SJSA1 (cell line): ENCODE measurements at regions not wholly inside any gene's neighbourhood (a gene's known extent, or its start where the extent isn't known, plus 50 kb on each side); places are given as distances from the start of the nearest gene placed in this dataset.

Experiments used
- DNase-seq, 2 experiments: peaks; one replicate each; pipeline ENCODE4 v3.0.0-alpha.2; 2015 to 2020; ENCODE audit warnings: low spot score in 2 of 2, low read depth in 1 of 2
- H3K27ac ChIP-seq: fragments of 250-450 bp; sonication (Bioruptor Pico); 2 replicates; pipeline ENCODE4 v1.5.1; 2020; ENCODE audit warnings: mild to moderate bottlenecking, moderate library complexity
- H3K27me3 ChIP-seq: fragments of 250-450 bp; sonication (Bioruptor Pico); replicated peaks from 2 replicates; pipeline ENCODE4 v1.5.1; 2020; ENCODE audit warnings: mild to moderate bottlenecking, moderate library complexity
- H3K36me3 ChIP-seq: fragments of 250-450 bp; sonication (Bioruptor Pico); 2 replicates; pipeline ENCODE4 v1.5.1; 2020; ENCODE audit warnings: mild to moderate bottlenecking
- H3K4me1 ChIP-seq: fragments of 250-450 bp; sonication (Bioruptor Pico); replicated peaks from 2 replicates; pipeline ENCODE4 v1.6.1; 2021; ENCODE audit warnings: mild to moderate bottlenecking
- H3K4me3 ChIP-seq: fragments of 250-450 bp; sonication (Bioruptor Pico); 2 replicates; pipeline ENCODE4 v1.5.1; 2020; ENCODE audit warnings: mild to moderate bottlenecking
- H3K9me3 ChIP-seq: fragments of 250-450 bp; sonication (Bioruptor Pico); replicated peaks from 2 replicates; pipeline ENCODE4 v1.5.1; 2020; ENCODE audit warnings: mild to moderate bottlenecking

DNA sequence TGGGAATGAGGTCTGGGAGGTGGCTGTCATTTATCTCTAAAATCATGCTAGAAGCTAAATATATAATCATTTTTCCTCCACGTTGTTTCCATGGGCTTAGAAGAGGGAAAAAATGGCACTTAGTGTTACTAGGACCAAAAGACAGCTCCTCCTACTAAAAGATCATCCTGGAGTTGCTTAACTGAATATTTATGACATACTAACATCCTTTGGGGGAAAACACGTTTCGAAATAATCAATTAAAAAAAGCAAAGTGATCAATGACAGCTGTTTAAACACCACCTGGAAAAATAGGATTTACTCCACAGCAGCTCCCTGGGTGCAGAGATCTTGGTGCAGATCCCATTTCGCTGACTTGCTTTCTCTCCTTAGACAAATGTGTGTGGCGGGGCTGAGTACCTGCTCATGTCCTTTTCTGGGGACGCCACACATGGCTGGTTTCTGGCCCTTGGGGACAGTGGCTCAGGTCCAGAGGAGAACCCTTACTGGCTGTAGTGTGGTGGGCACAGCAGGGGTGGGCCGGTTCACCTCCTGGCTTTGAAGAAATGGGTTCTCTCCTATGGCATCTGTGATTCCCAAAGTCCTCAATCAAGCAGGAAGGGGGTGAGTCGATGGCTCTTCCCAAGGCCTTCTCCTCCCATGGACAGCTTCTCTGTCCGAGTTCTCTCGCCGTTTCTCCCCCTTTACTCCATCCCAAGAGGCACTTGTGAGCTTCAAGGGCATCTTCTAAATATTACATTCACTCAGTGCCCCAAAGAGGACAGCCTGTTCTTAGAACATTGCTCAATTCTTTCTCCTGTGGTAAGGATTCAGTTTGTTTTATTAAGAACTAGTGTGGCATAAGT, 156.4 kb upstream of the KLF14 start:
- Histone ChIP-seq H3K27me3 (no peaks in the 10 kb centered on the region), H3K4me1 (peaks cover 96% of the 10 kb centered on the region), H3K27ac (peak overlapping the region; percentile 68), H3K36me3 (peaks cover 74% of the 10 kb centered on the region), H3K9me3 (no peaks in the 10 kb centered on the region), H3K4me3 (no peak overlapping the region)
- no peak for DNase-seq

GRCh38 chr7:130891254-130892094, 157.5 kb upstream of the KLF14 start:
- H3K4me3 ChIP-seq, result no peak overlapping the region
- H3K36me3 ChIP-seq, result peaks cover 76% of the 10 kb centered on the region
- no peaks in the 10 kb centered on the region for H3K27me3 ChIP-seq
- H3K27ac ChIP-seq, result peak overlapping the region; percentile 68
- DNase-seq, result peak; percentile 80 to 88
- peaks cover 96% of the 10 kb centered on the region for H3K4me1 ChIP-seq
- H3K9me3 ChIP-seq, result no peaks in the 10 kb centered on the region

- Histone ChIP-seq H3K4me1 (peaks cover 88% of the 10 kb centered on the region), H3K27ac (peak overlapping the region; percentile 56)
- DNase-seq, result peak in 1 of 2 experiments; percentile 85
Measured at GRCh38 chr7:130893441-130893894, 159.5 kb upstream of the KLF14 start.

DNA sequence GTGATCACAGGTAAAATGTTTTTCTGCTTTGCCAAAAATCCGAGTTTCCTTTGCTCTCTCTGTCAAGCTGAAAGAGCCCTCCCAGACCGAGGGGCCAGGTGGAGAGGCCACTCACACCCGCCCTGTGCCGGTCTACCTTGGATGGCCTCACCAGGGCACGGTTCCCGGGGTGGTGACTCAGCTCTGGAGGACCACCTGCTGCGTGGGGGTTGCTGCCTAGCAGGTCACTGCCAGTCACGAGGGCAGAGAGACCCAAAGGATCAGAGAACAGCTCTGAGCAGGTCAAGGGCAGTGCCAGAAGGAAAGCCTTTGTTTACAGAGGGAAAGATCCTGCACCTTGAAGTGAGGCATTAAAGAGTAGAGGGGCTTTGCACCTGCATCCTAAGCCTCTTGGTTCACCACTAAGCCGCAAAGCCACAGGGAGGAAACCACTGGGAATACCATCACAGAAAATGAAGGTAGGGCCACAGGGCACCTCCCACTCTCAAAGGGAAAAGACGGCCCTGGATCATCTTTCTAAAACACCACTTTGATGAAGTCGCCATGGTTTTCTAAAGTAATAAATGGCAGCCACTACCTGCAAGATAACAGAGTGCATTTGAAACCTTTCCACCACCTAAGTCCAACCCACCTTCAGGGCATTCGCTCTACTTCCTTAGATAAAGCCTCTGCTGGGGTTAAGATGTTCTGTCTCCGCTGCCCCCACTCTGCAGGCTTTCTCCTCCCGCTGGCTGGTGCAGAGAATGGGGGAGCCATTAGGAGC, 160.3 kb upstream of the KLF14 start:
- peak overlapping the region; percentile 56 for H3K27ac ChIP-seq
- H3K4me3 ChIP-seq, result no peak overlapping the region
- H3K27me3 ChIP-seq, result no peaks in the 10 kb centered on the region
- DNase-seq, result peak; percentile 77 to 81
- peaks cover 79% of the 10 kb centered on the region for H3K4me1 ChIP-seq
- peaks cover 83% of the 10 kb centered on the region for H3K36me3 ChIP-seq
- H3K9me3 ChIP-seq, result no peaks in the 10 kb centered on the region

More at GRCh38 chr7:130893441-130893894, 159.5 kb upstream of the KLF14 start:
- H3K36me3 ChIP-seq, result peaks cover 81% of the 10 kb centered on the region
- no peaks in the 10 kb centered on the region for H3K27me3 ChIP-seq
- H3K9me3 ChIP-seq, result no peaks in the 10 kb centered on the region
- no peak overlapping the region for H3K4me3 ChIP-seq

DNA sequence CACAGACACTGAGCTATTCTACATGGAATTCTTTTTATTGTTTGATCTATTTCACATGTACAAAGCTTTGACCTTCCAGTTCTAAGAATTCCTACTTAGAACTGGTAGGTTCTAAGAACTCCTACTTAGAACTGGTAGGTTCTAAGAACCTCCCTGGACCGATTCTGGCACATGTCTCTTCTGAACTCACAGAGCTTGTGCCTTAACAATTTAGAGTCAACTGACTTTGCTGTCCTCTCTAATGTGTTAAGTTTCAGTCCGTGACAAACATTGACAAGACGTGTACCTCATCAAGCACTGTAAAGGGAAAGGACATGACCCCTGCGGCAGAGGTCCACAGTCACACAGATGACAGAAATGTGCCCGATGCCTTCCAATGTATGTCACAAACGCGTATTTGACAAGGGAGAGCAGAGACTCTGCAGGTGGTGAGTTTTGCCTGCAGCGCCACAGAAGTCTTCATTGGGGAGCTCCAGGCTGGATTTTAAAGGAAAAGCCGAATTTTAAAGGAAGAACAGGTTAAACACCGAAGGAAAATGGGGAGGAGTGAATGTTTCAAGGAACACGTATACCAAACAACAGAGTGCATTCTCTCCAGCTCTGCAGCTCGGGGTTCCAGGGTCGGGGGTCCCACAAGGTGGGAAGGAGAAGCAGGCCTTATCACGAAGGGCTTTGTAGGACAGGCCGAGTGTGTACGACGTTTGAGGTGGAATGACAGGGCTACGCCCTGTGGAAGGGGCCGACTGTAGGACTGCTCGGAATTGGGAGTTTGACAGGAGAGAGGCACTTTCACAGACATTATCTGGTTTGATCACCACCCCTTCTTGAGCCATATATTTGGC, 161.1 kb upstream of the KLF14 start:
- no peak for DNase-seq
- Histone ChIP-seq H3K36me3 (peaks cover 83% of the 10 kb centered on the region), H3K9me3 (no peaks in the 10 kb centered on the region), H3K4me3 (no peak overlapping the region), H3K27ac (0 out of 2 replicates have a peak overlapping the region, but pooled peaks have one; percentile 56), H3K4me1 (peaks cover 71% of the 10 kb centered on the region), H3K27me3 (no peaks in the 10 kb centered on the region)

DNA sequence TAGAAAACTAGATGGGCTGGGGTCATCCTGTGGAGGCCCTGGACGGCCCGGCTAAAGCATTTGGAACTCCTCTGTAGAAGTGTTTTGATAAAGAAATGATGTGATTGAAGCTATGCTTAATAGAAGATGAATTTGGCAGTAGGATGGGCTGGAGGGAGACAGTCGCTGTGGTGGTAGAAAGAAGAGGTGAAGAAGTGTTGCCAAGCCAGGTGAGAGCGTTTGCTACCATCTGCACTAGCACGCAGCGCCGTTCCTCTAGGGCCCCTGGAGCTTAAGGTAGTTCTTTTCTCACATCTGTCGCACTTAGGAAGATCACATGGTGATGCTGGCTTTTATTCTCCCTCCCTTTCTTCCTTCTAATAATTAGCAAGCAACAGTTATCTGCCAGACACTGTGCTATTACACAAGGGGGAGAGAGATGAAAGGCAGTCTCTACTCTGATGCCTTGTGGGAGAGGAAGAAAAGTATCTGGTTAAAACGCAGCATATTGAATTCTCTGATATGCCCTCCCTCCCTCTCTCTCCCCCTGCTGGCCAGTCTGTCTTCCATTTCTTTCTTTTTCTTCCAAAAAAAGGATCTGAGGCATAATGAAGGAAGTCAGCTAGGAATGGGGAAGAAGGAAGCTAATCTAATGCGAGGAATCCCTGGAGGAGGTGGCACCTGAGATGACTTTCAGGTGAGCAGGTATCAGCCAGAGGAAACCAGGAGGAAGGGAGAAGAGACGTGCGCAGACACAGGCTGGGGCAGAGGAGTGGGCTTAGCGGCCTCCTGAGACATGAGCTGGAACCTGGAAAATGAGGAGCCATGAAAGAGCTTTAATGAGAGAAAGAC, 162.3 kb upstream of the KLF14 start:
- H3K4me1 ChIP-seq, result peaks cover 69% of the 10 kb centered on the region
- H3K4me3 ChIP-seq, result no peak overlapping the region
- no peaks in the 10 kb centered on the region for H3K9me3 ChIP-seq
- H3K27me3 ChIP-seq, result no peaks in the 10 kb centered on the region
- no peak overlapping the region for H3K27ac ChIP-seq
- H3K36me3 ChIP-seq, result peaks cover 83% of the 10 kb centered on the region
- peak in 1 of 2 experiments; percentile 63 for DNase-seq

DNA sequence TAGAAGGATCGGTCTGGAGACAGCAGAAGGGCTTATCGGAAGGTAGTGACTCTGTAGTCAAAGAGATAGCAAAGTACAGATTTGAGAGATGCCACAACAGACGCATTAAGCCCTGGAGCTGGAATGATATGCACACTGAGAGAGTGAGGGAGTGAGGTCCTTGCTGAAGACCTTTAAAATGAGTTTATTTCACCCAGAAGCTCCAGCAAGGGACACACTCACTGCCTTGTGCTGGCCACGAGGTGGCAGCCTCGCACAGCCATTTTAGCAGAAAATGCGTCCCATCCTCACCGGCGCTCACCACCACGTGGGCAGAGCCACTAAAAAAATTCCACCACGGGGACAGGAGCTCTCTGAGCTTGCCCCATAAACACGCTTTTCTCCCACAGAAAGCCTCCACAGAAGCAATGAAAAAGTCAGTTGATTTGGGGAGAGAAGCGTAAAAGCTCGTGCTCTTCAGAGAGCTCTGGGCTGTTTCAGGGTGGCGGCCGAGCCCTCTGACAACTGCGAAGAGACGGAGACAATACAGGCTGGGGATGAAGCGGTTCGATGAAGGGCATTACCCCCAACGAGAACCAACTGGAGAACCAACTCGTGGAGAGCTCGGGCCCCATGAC, 163.0 kb upstream of the KLF14 start:
- Histone ChIP-seq H3K27ac (no peak overlapping the region), H3K4me1 (peaks cover 71% of the 10 kb centered on the region), H3K9me3 (no peaks in the 10 kb centered on the region), H3K36me3 (peaks cover 90% of the 10 kb centered on the region), H3K27me3 (no peaks in the 10 kb centered on the region), H3K4me3 (no peak overlapping the region)
- peak; percentile 69 to 78 for DNase-seq

- no peak for DNase-seq
- Histone ChIP-seq H3K36me3 (peaks cover 93% of the 10 kb centered on the region), H3K4me3 (no peak overlapping the region), H3K9me3 (no peaks in the 10 kb centered on the region), H3K4me1 (peaks cover 74% of the 10 kb centered on the region), H3K27me3 (no peaks in the 10 kb centered on the region), H3K27ac (no peak overlapping the region)
Measured at GRCh38 chr7:130897515-130898419, 163.8 kb upstream of the KLF14 start.

DNA sequence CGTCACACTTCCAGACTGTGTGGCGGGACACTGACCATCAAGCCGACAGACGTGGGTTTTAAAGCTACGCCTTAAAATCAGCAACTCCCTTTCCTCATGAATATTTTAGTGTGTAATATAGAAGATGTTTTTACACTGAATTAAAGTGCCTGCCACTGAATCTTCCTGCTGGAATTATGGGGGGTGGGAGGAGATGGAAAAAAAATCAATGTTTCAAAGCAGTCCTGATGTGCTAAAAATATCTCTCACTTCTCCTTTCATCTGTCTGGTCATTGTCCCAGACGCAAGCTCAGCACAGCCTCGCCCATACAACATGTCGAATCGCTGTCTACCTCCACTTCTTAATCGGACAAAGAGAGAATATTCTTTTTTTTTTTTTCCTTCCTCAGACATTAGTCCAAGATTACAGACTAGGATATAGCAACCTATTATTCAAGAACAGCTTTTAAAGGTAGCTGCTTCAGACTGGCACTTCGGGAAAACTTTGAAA, 165.1 kb upstream of the KLF14 start:
- Histone ChIP-seq H3K36me3 (peaks cover 95% of the 10 kb centered on the region), H3K9me3 (no peaks in the 10 kb centered on the region), H3K27ac (no peak overlapping the region), H3K27me3 (no peaks in the 10 kb centered on the region), H3K4me1 (peaks cover 74% of the 10 kb centered on the region), H3K4me3 (no peak overlapping the region)
- DNase-seq, result no peak

GRCh38 chr7:130899638-130900401, 165.8 kb upstream of the KLF14 start:
- no peak for DNase-seq
- Histone ChIP-seq H3K36me3 (peaks cover 90% of the 10 kb centered on the region), H3K9me3 (no peaks in the 10 kb centered on the region), H3K27ac (no peak overlapping the region), H3K27me3 (no peaks in the 10 kb centered on the region), H3K4me1 (peaks cover 74% of the 10 kb centered on the region), H3K4me3 (no peak overlapping the region)
